HepG2 (cell line): ENCODE measurements at regions not wholly inside any gene's neighbourhood (a gene's known extent, or its start where the extent isn't known, plus 50 kb on each side); places are given as distances from the start of the nearest gene placed in this dataset.

Experiments used
- ATAC-seq: fragments of 200-7000 bp; cut with Tn5 transposase; 3 replicates; pipeline ENCODE4 v1.9.1; 2020; ENCODE audit warnings: mild to moderate bottlenecking, moderate library complexity
- BruUV-seq: library from RNA; stranded (reverse); fragments of 400-500 nt; replicated peaks from 2 replicates; lab custom pipeline; 2021; lab: Mats Ljungman, UMichigan
- CTCF ChIA-PET: fragments of 300-600 bp; formaldehyde crosslinking; extraction: SDS; loops from one replicate; lab custom pipeline; 2021; ENCODE audit warnings: low total read pairs, inconsistent platforms, low intra/inter-chr PET ratio; lab: Yijun Ruan, JAX
- POLR2A ChIA-PET: fragments of 350-600 bp; sonication (Branson Sonifier 250); formaldehyde crosslinking; loops from one replicate; lab custom pipeline; 2020; ENCODE audit warnings: antibody characterized with exemption, inconsistent platforms; lab: Yijun Ruan, JAX
- DNase-seq: peaks from one replicate; pipeline ENCODE4 v3.0.0-alpha.2; 2015; ENCODE audit warnings: low spot score
- FAIRE-seq: peaks from 3 replicates; lab custom pipeline; 2011; peaks lifted over from hg19 to GRCh38; lab: Jason Lieb, UNC
- H2AFZ ChIP-seq: one replicate; pipeline ENCODE4 v1.6.1; 2011; ENCODE audit warnings: low read length, inconsistent platforms
- H3K27ac ChIP-seq: fragments of 300-600 bp; 3 replicates; pipeline ENCODE4 v1.8.0; 2011; ENCODE audit warnings: mixed run types, mild to moderate bottlenecking, mixed read lengths, low read length, inconsistent platforms; ENCODE audit not compliant: insufficient read depth; ENCODE audit errors: extremely low read length
- H3K27me3 ChIP-seq, 2 experiments: fragments of 200-600 bp in 1 of 2; 2 replicates in 1 of 2; 3 replicates in 1 of 2; pipeline versions ENCODE4 v1.6.0 to v1.8.0; 2011; ENCODE audit warnings: low read length in 2 of 2, mild to moderate bottlenecking in 2 of 2, moderate library complexity in 2 of 2, inconsistent platforms in 1 of 2; ENCODE audit not compliant: insufficient read depth in 2 of 2, control insufficient read depth in 1 of 2
- H3K36me3 ChIP-seq, 2 experiments: fragments of 200-600 bp in 1 of 2; replicated peaks in 1 of 2; 2 replicates in 1 of 2; 3 replicates in 1 of 2; pipeline versions ENCODE4 v1.5.1 to v1.8.0; 2011; ENCODE audit warnings: low read length in 2 of 2, inconsistent platforms in 1 of 2; ENCODE audit not compliant: insufficient read depth in 2 of 2, control insufficient read depth in 1 of 2
- H3K4me1 ChIP-seq: 2 replicates; pipeline ENCODE4 v1.5.1; 2012; ENCODE audit warnings: low read length, inconsistent platforms; ENCODE audit not compliant: insufficient read depth
- H3K4me2 ChIP-seq: 2 replicates; pipeline ENCODE4 v1.6.0; 2011; ENCODE audit warnings: low read depth, low read length, inconsistent platforms
- H3K4me3 ChIP-seq, 3 experiments: fragments of 200-600 bp in 1 of 3; sonication (generic), shearing (Covaris generic) in 1 of 3; replicated peaks in 1 of 3; 2 replicates each; pipeline ENCODE4 v1.5.1; 2011 to 2016; ENCODE audit warnings: low read length in 3 of 3, inconsistent platforms in 2 of 3, low read depth in 2 of 3, mild to moderate bottlenecking in 2 of 3, control low read depth in 1 of 3, mixed read lengths in 1 of 3; ENCODE audit not compliant: insufficient read depth in 1 of 3
- H3K79me2 ChIP-seq: one replicate; pipeline ENCODE4 v1.6.1; 2011; ENCODE audit warnings: low read length, inconsistent platforms; ENCODE audit not compliant: insufficient read depth
- H3K9ac ChIP-seq: 2 replicates; pipeline ENCODE4 v1.6.0; 2011; ENCODE audit warnings: mild to moderate bottlenecking, low read depth, low read length, inconsistent platforms; ENCODE audit not compliant: insufficient read depth
- H3K9me3 ChIP-seq: 2 replicates; pipeline ENCODE4 v1.5.1; 2012; ENCODE audit warnings: mild to moderate bottlenecking, low read length
- H4K20me1 ChIP-seq: 2 replicates; pipeline ENCODE4 v1.6.0; 2011; ENCODE audit warnings: inconsistent platforms, mild to moderate bottlenecking, low read length, moderate library complexity; ENCODE audit not compliant: insufficient read depth
- NCOR1 ChIP-seq: fragments of 200-600 bp; sonication (generic); IDR thresholded peaks from 2 replicates; pipeline ENCODE4 v1.7.0; 2017; ENCODE audit warnings: antibody characterized with exemption, low read length, borderline replicate concordance
- ZNF331 ChIP-seq: sonication (generic); formaldehyde crosslinking; IDR thresholded peaks from 2 replicates; pipeline ENCODE4 v1.4.0; 2020; ENCODE audit warnings: missing genetic modification reagents
- WGBS: methylation state at CpG from one replicate; pipeline ENCODE4 v1.1.6; 2017; ENCODE audit warnings: low lambda C conversion rate; 5-methylcytosine and 5-hydroxymethylcytosine counted together
- in situ Hi-C: cut with HindIII; loops from 2 replicates; pipeline ENCODE4 v1.10.0; 2017; ENCODE audit warnings: low pct_unique_long_range_greater_than_20kb; ENCODE audit not compliant: extremely low pct_ligation_motif_present
- intact Hi-C: fragments of 100-400 bp; cut with micrococcal nuclease; formaldehyde crosslinking; loops from one replicate; pipeline ENCODE4 v1.10.0; 2022; ENCODE audit not compliant: unreplicated experiment
- TF ChIP-seq, protein P1 (sequence below), 2 experiments: fragments of 450-650 bp in 1 of 2; sonication (generic) in 1 of 2; formaldehyde crosslinking in 1 of 2; IDR thresholded peaks; 2 replicates each; pipeline versions ENCODE4 v1.6.1 to v1.8.0; 2016 to 2022; ENCODE audit warnings: antibody characterized with exemption in 1 of 2, mild to moderate bottlenecking in 1 of 2, missing genetic modification reagents in 1 of 2

DNA sequence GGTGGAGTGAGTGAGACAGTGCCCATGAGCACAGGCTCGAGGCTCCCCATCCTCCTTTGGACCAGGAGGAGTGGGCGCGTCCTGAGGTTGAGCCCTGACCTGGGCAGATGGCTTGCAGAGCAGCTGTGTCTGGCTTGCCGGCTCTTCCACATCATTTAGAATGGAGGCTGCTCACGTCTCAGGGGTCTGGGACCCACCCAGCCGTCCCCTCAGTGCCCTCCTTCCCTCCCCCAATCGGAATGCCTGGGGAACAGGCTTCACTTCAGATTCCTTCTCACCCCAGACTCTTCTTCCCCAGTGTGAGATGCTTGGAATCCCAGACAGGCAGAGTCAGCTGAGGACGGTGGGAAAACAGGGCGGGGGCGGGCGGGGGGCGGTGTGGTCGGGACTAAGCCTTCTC lies 968.6 kb upstream of the ZNF722 start:
- TF ChIP-seq ZNF331 (CRISPR knock-in tag): no peak
- TF ChIP-seq, protein P1, sequence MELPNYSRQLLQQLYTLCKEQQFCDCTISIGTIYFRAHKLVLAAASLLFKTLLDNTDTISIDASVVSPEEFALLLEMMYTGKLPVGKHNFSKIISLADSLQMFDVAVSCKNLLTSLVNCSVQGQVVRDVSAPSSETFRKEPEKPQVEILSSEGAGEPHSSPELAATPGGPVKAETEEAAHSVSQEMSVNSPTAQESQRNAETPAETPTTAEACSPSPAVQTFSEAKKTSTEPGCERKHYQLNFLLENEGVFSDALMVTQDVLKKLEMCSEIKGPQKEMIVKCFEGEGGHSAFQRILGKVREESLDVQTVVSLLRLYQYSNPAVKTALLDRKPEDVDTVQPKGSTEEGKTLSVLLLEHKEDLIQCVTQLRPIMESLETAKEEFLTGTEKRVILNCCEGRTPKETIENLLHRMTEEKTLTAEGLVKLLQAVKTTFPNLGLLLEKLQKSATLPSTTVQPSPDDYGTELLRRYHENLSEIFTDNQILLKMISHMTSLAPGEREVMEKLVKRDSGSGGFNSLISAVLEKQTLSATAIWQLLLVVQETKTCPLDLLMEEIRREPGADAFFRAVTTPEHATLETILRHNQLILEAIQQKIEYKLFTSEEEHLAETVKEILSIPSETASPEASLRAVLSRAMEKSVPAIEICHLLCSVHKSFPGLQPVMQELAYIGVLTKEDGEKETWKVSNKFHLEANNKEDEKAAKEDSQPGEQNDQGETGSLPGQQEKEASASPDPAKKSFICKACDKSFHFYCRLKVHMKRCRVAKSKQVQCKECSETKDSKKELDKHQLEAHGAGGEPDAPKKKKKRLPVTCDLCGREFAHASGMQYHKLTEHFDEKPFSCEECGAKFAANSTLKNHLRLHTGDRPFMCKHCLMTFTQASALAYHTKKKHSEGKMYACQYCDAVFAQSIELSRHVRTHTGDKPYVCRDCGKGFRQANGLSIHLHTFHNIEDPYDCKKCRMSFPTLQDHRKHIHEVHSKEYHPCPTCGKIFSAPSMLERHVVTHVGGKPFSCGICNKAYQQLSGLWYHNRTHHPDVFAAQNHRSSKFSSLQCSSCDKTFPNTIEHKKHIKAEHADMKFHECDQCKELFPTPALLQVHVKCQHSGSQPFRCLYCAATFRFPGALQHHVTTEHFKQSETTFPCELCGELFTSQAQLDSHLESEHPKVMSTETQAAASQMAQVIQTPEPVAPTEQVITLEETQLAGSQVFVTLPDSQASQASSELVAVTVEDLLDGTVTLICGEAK (IDR thresholded peaks at IDR 0.05): no peak
- TF ChIP-seq, protein P1 (CRISPR knock-in tag; IDR thresholded peaks at IDR 0.05): no peak
- no peak for TF ChIP-seq NCOR1
- no peak for DNase-seq
- ATAC-seq: no peak
- no peaks in the 10 kb centered on the region for H3K27me3 ChIP-seq
- intact Hi-C loops (no loop called here), in situ Hi-C loops (no loop called here)
- WGBS: 25% methylated on average over 10 of the region's 13 CpGs
- no peaks in the 10 kb centered on the region for H3K4me1 ChIP-seq
- no peak overlapping the region for H3K4me2 ChIP-seq
- H3K9me3 ChIP-seq: peaks cover 94% of the 10 kb centered on the region
- H2AFZ ChIP-seq: no peak overlapping the region
- no peak for FAIRE-seq
- ChIA-PET POLR2A (no interaction called here), CTCF (no interaction called here)
- no peak overlapping the region for H3K27ac ChIP-seq
- H3K9ac ChIP-seq: no peak overlapping the region
- no TSS peak for BruUV-seq
- H3K4me3 ChIP-seq: no peak overlapping the region
- H3K36me3 ChIP-seq: no peaks in the 10 kb centered on the region
- H3K79me2 ChIP-seq: no peaks in the 10 kb centered on the region
- no peaks in the 10 kb centered on the region for H4K20me1 ChIP-seq
